ENCODE measurements at regions not wholly inside any gene's neighbourhood (a gene's known extent, or its start where the extent isn't known, plus 50 kb on each side); places are given as distances from the start of the nearest gene placed in this dataset.

DNA sequence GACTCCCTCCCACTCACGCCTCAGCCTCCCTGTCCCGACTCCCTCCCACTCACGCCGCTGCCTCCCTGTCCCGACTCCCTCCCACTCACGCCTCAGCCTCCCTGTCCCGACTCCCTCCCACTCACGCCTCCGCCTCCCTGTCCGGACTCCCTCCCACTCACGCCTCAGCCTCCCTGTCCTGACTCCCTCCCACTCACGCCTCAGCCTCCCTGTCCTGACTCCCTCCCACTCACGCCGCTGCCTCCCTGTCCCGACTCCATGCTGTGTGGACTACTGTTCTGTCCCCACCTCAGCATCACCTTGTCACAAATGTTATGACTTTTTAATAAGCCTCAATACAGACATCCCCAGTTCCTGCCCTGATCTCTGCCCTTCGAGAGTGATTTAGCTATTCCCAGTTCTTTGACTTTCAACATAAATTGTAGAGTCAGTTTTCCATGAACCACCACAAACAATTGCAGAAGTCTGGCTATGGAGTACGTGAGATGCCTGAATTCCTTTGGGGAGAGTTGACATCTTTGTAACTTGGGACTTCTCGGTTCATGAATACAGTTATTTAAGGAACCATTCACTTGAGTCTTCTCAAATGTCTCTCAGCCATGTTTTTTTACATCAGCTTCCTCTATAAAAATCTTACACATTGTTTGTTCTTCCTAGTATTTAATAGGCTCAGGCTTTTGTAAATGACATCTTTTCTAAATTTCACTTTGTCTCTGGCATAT, 71.9 kb downstream of the FOXL3 start:
- Histone ChIP-seq H3K4me3 (no peak overlapping the region), H3K36me3 (replicated peaks) (no peaks in the 10 kb centered on the region), H3K4me1 (no peaks in the 10 kb centered on the region), H3K27me3 (ENCODE audit: low read depth) (no peaks in the 10 kb centered on the region), H3K9me3 (no peaks in the 10 kb centered on the region)
- in situ Hi-C loops (cut with MboI; ENCODE audit: low sequenced_read_pairs) = no loop called here
- no peak for DNase-seq (ENCODE audit: low spot score in 2 of 2)

DNA sequence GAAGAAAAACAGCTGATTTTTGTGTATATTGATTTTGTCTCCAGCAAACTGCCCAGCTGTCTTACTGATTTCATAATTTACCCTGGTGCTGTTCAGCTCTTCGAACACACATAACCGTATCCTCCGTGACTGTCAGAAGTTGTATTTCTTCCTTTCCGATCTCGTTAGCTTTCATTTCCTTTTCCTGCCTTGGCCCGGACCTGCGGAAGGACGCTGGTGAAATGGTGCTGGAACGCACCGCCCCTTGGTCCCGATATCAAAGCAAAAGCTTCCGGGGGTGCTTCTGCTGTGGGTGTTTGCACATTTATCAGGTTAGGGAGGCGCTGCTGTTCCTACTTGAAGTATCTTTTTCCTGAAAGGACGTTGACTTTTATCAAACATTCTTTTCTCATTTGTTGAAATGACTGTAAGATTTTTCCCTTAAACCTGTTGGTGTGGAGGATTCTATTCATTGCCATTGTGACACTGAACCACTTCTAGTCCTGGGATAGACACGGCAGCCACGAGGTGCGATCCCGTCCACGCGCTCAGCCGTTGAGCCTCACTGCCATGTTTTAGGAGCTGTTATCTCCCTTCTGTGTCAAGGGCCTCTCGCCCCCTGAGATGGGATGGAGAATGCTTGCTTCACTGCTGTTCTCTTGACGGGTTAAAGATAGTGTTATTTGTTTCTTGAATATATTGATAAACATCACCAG, 72.6 kb downstream of the FOXL3 start:
- in situ Hi-C loops (cut with MboI; ENCODE audit: low sequenced_read_pairs) = no loop called here
- no peaks in the 10 kb centered on the region for H3K9me3 ChIP-seq
- no peaks in the 10 kb centered on the region for H3K4me1 ChIP-seq
- H3K36me3 ChIP-seq (replicated peaks) = no peaks in the 10 kb centered on the region
- no peaks in the 10 kb centered on the region for H3K27me3 ChIP-seq (ENCODE audit: low read depth)
- no peak for DNase-seq (ENCODE audit: low spot score in 2 of 2)
- H3K4me3 ChIP-seq = no peak overlapping the region

DNA sequence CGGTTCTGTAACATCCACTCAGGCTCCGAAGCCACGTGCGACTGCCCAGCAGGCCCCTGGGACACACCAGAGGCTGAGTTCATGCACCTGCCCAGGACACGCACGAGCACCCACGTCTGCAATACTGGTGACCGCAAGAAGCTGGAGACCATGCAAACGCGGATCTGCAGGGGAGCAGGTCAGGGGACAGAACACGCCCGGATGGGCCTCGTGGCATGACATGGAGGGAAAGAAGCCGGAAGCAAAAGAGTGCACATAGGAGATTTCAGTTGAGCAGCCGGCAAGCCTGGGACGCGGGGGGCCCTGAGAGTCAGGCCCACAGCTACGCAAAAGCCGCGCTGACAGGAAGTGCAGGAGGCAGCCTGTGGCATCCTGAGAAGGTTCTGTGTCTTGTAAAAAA, 73.7 kb downstream of the FOXL3 start:
- DNase-seq (ENCODE audit: low spot score in 2 of 2) = no peak
- no peaks in the 10 kb centered on the region for H3K36me3 ChIP-seq (replicated peaks)
- H3K27me3 ChIP-seq (ENCODE audit: low read depth) = no peaks in the 10 kb centered on the region
- H3K9me3 ChIP-seq = no peaks in the 10 kb centered on the region
- no peak overlapping the region for H3K4me3 ChIP-seq
- in situ Hi-C loops (cut with MboI; ENCODE audit: low sequenced_read_pairs) = no loop called here
- no peaks in the 10 kb centered on the region for H3K4me1 ChIP-seq

DNA sequence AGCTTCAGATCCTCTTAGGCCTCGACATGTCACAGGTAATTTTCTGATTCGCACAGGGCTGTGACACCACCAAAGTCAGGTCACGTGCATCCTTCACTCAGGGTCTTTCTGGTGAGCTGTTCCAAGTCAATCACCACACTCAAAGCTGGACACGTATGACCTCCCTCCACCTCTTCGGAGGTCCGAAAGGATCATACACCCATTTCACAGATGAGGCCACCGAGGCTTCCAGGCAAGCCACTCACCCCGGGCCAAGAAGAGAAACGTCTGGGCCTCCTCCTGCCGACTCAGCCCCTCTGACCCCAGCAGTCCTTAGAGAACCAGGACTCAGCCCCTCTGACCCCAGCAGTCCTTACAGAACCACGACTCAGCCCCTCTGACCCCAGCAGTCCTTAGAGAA, 74.6 kb downstream of the FOXL3 start:
- no peak overlapping the region for H3K4me3 ChIP-seq
- no peaks in the 10 kb centered on the region for H3K9me3 ChIP-seq
- DNase-seq (ENCODE audit: low spot score in 2 of 2) = no peak
- no peaks in the 10 kb centered on the region for H3K36me3 ChIP-seq (replicated peaks)
- in situ Hi-C loops (cut with MboI; ENCODE audit: low sequenced_read_pairs) = no loop called here
- no peaks in the 10 kb centered on the region for H3K27me3 ChIP-seq (ENCODE audit: low read depth)
- no peaks in the 10 kb centered on the region for H3K4me1 ChIP-seq

DNA sequence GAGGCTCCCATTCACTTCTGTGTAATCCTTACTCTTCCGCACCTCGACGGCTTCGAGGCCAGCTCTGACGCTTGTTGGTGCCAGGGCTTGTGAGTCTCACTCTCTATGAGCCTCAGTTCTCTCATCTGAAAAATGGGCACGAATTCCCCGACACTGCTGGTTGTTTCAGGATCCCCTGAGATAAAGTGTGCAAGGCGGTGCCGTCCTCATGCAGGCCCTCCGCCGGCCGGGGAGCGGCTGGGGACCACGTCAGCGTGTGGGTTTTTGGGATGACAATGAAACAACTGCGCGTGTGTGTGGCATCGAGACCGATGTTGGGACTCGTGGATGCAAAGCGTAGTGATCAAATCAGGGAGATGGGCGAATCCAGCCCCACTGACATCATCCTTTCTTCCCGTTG, 75.6 kb downstream of the FOXL3 start:
- Histone ChIP-seq H3K4me3 (no peak overlapping the region), H3K9me3 (no peaks in the 10 kb centered on the region), H3K27me3 (ENCODE audit: low read depth) (no peaks in the 10 kb centered on the region), H3K36me3 (replicated peaks) (no peaks in the 10 kb centered on the region), H3K4me1 (no peaks in the 10 kb centered on the region)
- in situ Hi-C loops (cut with MboI; ENCODE audit: low sequenced_read_pairs) = no loop called here
- DNase-seq (ENCODE audit: low spot score in 2 of 2) = no peak

DNA sequence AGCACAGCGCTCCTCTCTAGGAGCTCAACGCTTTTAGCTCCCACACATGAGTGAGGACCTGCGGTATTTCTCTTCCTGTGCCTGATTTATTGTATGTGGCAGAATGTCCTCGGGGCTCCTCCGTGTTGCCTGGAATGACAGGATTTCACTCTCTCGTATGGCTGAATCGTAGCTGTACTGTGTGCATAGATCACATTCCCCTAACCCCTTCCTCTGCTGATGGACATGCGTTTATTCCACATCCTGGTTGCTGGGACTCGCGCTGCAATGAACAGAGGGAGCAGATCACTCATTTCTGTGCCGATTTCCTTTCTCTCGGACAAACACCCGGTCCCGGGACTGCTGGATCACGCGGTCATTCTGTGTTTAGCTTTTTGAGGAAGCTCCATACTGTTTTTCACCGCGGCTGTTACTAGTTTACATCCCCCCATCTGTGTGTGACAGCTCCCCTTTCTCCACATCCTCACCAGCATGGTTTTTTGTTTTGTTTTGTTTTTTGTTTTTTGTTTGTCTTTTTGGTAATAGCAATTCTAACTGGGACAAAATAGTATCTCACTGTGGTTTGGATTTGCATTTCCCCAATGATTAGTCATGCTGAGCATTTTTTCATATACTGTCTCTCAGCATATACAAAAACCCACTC, 76.3 kb downstream of the FOXL3 start:
- H3K36me3 ChIP-seq (replicated peaks) = no peaks in the 10 kb centered on the region
- in situ Hi-C loops (cut with MboI; ENCODE audit: low sequenced_read_pairs) = no loop called here
- H3K4me1 ChIP-seq = no peaks in the 10 kb centered on the region
- H3K4me3 ChIP-seq = no peak overlapping the region
- no peak for DNase-seq (ENCODE audit: low spot score in 2 of 2)
- no peaks in the 10 kb centered on the region for H3K9me3 ChIP-seq
- no peaks in the 10 kb centered on the region for H3K27me3 ChIP-seq (ENCODE audit: low read depth)

DNA sequence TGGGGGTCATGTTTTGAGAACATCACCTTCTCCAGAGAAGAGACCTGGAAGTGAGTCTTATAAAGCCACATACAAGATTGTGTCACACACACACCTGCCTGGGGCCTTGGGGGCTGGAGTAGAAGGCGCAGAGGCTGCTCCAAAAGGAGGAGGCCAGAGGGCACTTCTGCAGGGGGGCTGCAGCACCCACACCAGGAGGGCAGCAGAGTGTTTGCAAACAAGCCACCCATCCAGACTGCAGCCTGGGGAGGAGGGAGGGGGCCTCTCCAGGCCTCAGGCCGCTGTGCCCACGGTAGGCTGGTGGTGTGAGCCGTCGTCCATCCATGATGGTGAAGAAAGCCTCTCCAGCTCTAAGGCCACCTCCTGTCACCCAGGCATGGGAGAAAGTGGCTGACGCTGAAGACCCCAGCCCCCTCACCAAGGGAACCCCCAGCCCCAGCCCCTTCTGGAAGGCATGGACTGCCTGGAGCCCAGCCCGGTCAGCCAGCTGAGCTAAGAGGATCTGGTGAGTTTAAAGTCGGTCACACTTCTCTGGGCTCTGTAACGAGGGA, 77.5 kb downstream of the FOXL3 start:
- DNase-seq (ENCODE audit: low spot score in 2 of 2) = no peak
- H3K27me3 ChIP-seq (ENCODE audit: low read depth) = no peaks in the 10 kb centered on the region
- H3K9me3 ChIP-seq = no peaks in the 10 kb centered on the region
- no peak overlapping the region for H3K4me3 ChIP-seq
- in situ Hi-C loops (cut with MboI; ENCODE audit: low sequenced_read_pairs) = no loop called here
- no peaks in the 10 kb centered on the region for H3K4me1 ChIP-seq
- no peaks in the 10 kb centered on the region for H3K36me3 ChIP-seq (replicated peaks)

DNA sequence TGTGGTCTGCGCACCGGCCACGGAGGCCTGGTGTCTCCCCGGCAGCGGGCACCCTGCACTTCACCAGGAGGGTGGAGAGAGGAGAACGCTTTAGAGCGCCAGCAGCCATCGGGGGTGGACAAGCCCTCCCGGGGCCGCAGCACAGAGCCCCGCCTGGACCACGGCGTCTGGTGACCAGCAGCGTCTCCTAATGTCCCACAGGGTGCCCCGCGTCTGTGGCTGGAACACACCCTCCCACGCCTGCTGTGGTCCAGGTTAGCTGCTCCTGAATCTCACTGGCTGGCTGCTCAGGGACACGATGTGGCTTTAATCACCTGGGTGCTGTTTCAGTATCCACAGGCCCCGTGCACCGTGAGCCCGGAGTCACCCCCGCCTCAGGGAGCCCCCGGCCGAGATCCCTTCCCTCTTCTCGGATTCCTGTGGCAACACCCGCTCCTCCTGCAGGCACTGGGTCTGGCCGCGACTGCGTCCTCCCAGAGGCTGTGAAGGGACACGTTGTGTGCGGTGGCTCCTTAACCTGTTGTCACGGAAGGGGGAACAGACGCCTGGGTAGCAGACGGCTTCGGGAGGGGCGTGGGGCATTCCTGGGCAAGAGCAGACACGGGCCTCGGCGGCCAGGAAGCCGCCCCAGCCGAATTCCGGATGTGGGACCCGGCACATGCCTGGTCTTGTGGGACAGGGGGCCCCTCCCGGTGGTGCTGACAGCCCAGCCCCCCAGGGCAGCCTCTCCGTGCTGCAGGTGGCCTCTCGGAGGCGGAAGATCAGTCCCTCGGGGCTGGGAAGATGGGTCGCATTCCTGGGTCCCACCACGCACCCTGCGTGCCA, 78.9 kb downstream of the FOXL3 start:
- Histone ChIP-seq H3K9me3 (no peaks in the 10 kb centered on the region), H3K4me3 (no peak overlapping the region), H3K27me3 (ENCODE audit: low read depth) (no peaks in the 10 kb centered on the region), H3K4me1 (no peaks in the 10 kb centered on the region), H3K36me3 (replicated peaks) (no peaks in the 10 kb centered on the region)
- in situ Hi-C loops (cut with MboI; ENCODE audit: low sequenced_read_pairs) = no loop called here
- DNase-seq (ENCODE audit: low spot score in 2 of 2) = no peak

DNA sequence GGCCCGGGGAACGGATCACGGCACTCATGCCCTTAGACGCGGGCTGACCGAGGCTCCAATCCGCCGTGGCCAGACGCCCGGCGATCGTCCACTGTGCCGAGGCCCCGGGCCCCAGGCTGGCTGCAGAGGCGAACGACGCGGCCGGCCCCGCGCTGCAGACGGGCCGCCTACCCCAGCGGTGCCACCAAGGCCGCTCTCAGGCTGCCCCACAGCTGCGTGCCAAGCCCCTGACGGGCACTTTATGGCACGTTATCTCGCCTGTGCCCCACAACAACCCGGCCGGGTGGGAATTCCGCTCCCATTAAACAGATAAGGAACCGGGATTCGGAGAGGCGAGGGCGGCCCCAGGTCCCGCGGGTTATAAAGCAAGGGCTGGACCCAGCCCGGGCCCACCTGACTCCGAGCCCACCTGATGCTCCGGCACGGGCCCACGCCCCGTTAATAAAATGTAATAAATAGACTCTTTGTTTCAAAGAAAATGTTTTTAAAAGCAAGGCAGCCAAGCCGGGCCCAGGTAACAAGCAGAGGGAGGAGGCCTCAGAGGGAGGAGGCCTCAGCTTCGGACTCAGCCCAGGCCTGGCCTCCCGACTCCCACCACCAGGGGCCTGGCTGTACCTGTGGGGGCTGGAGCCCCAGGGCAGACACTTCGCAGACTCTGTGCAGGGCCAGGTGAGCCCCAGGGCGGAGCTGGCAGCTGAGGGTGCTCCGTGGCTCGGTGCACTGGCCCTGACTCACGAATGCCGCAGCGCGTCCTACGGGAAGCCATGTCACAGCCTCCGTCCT, 79.7 kb downstream of the FOXL3 start:
- in situ Hi-C loops (cut with MboI; ENCODE audit: low sequenced_read_pairs) = no loop called here
- no peaks in the 10 kb centered on the region for H3K36me3 ChIP-seq (replicated peaks)
- H3K27me3 ChIP-seq (ENCODE audit: low read depth) = no peaks in the 10 kb centered on the region
- DNase-seq (ENCODE audit: low spot score in 2 of 2) = no peak
- H3K4me3 ChIP-seq = no peak overlapping the region
- H3K4me1 ChIP-seq = no peaks in the 10 kb centered on the region
- no peaks in the 10 kb centered on the region for H3K9me3 ChIP-seq

DNA sequence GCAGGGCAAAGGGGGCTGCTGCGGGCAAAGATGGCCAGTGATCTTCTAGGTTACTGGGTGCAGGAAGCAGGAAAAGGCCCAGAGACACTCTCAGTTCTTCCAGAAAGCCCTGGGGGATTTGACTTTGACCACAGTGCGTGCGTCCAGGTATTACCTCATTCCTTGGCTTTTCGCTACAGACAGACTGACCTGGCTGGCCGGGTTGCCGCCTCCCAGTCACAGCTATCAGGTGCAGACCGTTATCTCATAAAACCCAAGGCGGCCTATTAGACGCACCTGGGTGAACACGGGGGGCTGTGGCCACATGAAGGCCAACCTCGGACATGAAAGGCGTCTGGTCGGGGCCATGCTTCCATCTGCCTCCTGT, 80.3 kb downstream of the FOXL3 start:
- H3K9me3 ChIP-seq = no peaks in the 10 kb centered on the region
- no peak for DNase-seq (ENCODE audit: low spot score in 2 of 2)
- no peak overlapping the region for H3K4me3 ChIP-seq
- H3K4me1 ChIP-seq = no peaks in the 10 kb centered on the region
- no peaks in the 10 kb centered on the region for H3K36me3 ChIP-seq (replicated peaks)
- in situ Hi-C loops (cut with MboI; ENCODE audit: low sequenced_read_pairs) = no loop called here
- no peaks in the 10 kb centered on the region for H3K27me3 ChIP-seq (ENCODE audit: low read depth)

DNA sequence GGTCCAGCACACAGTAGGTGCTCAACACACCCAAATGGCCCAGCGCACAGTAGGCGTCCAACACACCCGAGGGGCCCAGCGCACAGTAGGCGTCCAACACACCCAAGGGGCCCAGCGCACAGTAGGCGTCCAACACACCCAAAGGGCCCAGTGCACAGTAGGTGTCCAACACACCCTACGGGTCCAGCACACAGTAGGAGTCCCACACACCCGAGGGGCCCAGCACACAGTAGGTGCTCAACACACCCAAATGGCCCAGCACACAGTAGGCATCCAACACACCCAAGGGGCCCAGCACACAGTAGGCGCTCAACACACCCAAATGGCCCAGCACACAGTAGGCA, 80.8 kb downstream of the FOXL3 start:
- in situ Hi-C loops (cut with MboI; ENCODE audit: low sequenced_read_pairs) = no loop called here
- Histone ChIP-seq H3K9me3 (no peaks in the 10 kb centered on the region), H3K4me3 (no peak overlapping the region), H3K36me3 (replicated peaks) (no peaks in the 10 kb centered on the region), H3K4me1 (no peaks in the 10 kb centered on the region), H3K27me3 (ENCODE audit: low read depth) (no peaks in the 10 kb centered on the region)
- DNase-seq (ENCODE audit: low spot score in 2 of 2) = no peak

DNA sequence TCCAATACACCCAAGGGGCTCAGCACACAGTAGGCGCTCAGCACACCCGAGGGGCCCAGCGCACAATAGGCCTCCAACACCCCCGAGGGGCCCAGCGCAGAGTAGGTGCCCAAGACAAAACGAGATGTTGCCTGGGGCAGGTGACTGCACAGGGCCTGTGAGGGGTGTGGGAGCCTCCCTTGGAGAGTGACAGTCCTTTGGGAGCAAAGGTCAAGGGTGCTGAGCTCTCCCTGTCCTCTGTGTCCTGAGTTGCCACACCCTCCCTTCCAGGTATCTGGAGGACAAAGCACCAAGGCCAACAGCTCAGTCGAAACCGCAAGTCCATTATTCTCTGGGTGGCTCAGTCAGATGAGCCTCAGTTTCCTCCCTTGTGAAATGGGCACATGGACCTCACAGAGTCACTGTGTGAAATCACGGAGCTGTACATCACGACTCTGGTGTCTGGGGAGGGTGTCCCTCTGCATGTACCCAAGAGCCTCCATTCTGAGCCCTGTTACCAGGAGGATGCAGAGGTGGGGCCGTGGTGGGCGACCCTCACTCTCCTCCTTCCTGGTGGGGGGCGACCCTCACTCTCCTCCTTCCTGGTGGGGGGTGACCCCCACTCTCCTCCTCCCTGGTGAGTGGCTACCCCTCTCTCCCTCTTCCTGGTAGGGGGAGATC, 81.3 kb downstream of the FOXL3 start:
- H3K4me1 ChIP-seq = no peaks in the 10 kb centered on the region

More for the DNA sequence above, 81.3 kb downstream of the FOXL3 start:
- no peak overlapping the region for H3K4me3 ChIP-seq
- in situ Hi-C loops (cut with MboI; ENCODE audit: low sequenced_read_pairs) = no loop called here
- no peak for DNase-seq (ENCODE audit: low spot score in 2 of 2)
- no peaks in the 10 kb centered on the region for H3K9me3 ChIP-seq
- no peaks in the 10 kb centered on the region for H3K36me3 ChIP-seq (replicated peaks)
- H3K27me3 ChIP-seq (ENCODE audit: low read depth) = no peaks in the 10 kb centered on the region

Data from HAP-1 (cell line).